ENCODE measurements at regions not wholly inside any gene's neighbourhood (a gene's known extent, or its start where the extent isn't known, plus 50 kb on each side); places are given as distances from the start of the nearest gene placed in this dataset.
A peak's percentile ranks its signal among the peaks of the same experiment; 100 is the strongest.

GRCh38 chr6:76217606-76218005, 145.1 kb upstream of the IMPG1 start:
- Mint-ChIP-seq H3K4me3 (ENCODE audit: unreplicated experiment) (no peak overlapping the region), H3K9me3 (ENCODE audit: unreplicated experiment) (no peaks in the 10 kb centered on the region)
- no peak for DNase-seq

GRCh38 chr6:76214546-76214945, 142.1 kb upstream of the IMPG1 start:
- Mint-ChIP-seq H3K27me3 (ENCODE audit: unreplicated experiment) (no peaks in the 10 kb centered on the region), H3K4me1 (ENCODE audit: low read depth, unreplicated experiment) (no peaks in the 10 kb centered on the region), H3K4me3 (ENCODE audit: unreplicated experiment) (no peak overlapping the region), H3K9me3 (ENCODE audit: unreplicated experiment) (no peaks in the 10 kb centered on the region), H3K36me3 (ENCODE audit: unreplicated experiment) (no peaks in the 10 kb centered on the region), H3K27ac (ENCODE audit: unreplicated experiment) (no peak overlapping the region)
- no peak for DNase-seq
- TF ChIP-seq CTCF (IDR thresholded peaks at IDR 0.05; ENCODE audit: partially characterized antibody, unreplicated experiment), result no peak

More at GRCh38 chr6:76217606-76218005, 145.1 kb upstream of the IMPG1 start:
- H3K4me1 Mint-ChIP-seq (ENCODE audit: low read depth, unreplicated experiment), result peaks cover 10% of the 10 kb centered on the region
- H3K36me3 Mint-ChIP-seq (ENCODE audit: unreplicated experiment), result no peaks in the 10 kb centered on the region
- no peak for TF ChIP-seq CTCF (IDR thresholded peaks at IDR 0.05; ENCODE audit: partially characterized antibody, unreplicated experiment)
- no peak overlapping the region for H3K27ac Mint-ChIP-seq (ENCODE audit: unreplicated experiment)
- no peaks in the 10 kb centered on the region for H3K27me3 Mint-ChIP-seq (ENCODE audit: unreplicated experiment)

GRCh38 chr6:76174722-76175121, 102.3 kb upstream of the IMPG1 start:
- no peaks in the 10 kb centered on the region for H3K9me3 Mint-ChIP-seq (ENCODE audit: unreplicated experiment)
- TF ChIP-seq CTCF (IDR thresholded peaks at IDR 0.05; ENCODE audit: partially characterized antibody, unreplicated experiment), result no peak
- no peak overlapping the region for H3K4me3 Mint-ChIP-seq (ENCODE audit: unreplicated experiment)
- H3K4me1 Mint-ChIP-seq (ENCODE audit: low read depth, unreplicated experiment), result no peaks in the 10 kb centered on the region
- no peaks in the 10 kb centered on the region for H3K27me3 Mint-ChIP-seq (ENCODE audit: unreplicated experiment)
- no peaks in the 10 kb centered on the region for H3K36me3 Mint-ChIP-seq (ENCODE audit: unreplicated experiment)
- no peak for DNase-seq
- H3K27ac Mint-ChIP-seq (ENCODE audit: unreplicated experiment), result no peak overlapping the region

GRCh38 chr6:76166874-76167273, 94.4 kb upstream of the IMPG1 start:
- H3K4me3 Mint-ChIP-seq (ENCODE audit: unreplicated experiment), result no peak overlapping the region
- H3K9me3 Mint-ChIP-seq (ENCODE audit: unreplicated experiment), result no peaks in the 10 kb centered on the region
- no peak overlapping the region for H3K27ac Mint-ChIP-seq (ENCODE audit: unreplicated experiment)
- H3K36me3 Mint-ChIP-seq (ENCODE audit: unreplicated experiment), result peaks cover 5% of the 10 kb centered on the region
- no peak for DNase-seq
- no peaks in the 10 kb centered on the region for H3K4me1 Mint-ChIP-seq (ENCODE audit: low read depth, unreplicated experiment)
- peaks cover 3% of the 10 kb centered on the region for H3K27me3 Mint-ChIP-seq (ENCODE audit: unreplicated experiment)
- TF ChIP-seq CTCF (IDR thresholded peaks at IDR 0.05; ENCODE audit: partially characterized antibody, unreplicated experiment), result no peak

- no peak for TF ChIP-seq CTCF (IDR thresholded peaks at IDR 0.05; ENCODE audit: partially characterized antibody, unreplicated experiment)
- no peaks in the 10 kb centered on the region for H3K9me3 Mint-ChIP-seq (ENCODE audit: unreplicated experiment)
- DNase-seq, result peak; percentile 10
- H3K27me3 Mint-ChIP-seq (ENCODE audit: unreplicated experiment), result peaks cover 3% of the 10 kb centered on the region
- H3K4me3 Mint-ChIP-seq (ENCODE audit: unreplicated experiment), result no peak overlapping the region
- H3K36me3 Mint-ChIP-seq (ENCODE audit: unreplicated experiment), result peaks cover 5% of the 10 kb centered on the region
- H3K27ac Mint-ChIP-seq (ENCODE audit: unreplicated experiment), result no peak overlapping the region
- H3K4me1 Mint-ChIP-seq (ENCODE audit: low read depth, unreplicated experiment), result no peaks in the 10 kb centered on the region
Observed at GRCh38 chr6:76166297-76166696, 93.8 kb upstream of the IMPG1 start.

All from glutamatergic neuron (in vitro differentiated cells).